ENCODE measurements at regions not wholly inside any gene's neighbourhood (a gene's known extent, or its start where the extent isn't known, plus 50 kb on each side); places are given as distances from the start of the nearest gene placed in this dataset.
"Not testable (repeated sequence)": the region's sequence is repeated elsewhere in the genome, so short reads cannot be mapped to it uniquely, and the experiment has no call there.

DNA sequence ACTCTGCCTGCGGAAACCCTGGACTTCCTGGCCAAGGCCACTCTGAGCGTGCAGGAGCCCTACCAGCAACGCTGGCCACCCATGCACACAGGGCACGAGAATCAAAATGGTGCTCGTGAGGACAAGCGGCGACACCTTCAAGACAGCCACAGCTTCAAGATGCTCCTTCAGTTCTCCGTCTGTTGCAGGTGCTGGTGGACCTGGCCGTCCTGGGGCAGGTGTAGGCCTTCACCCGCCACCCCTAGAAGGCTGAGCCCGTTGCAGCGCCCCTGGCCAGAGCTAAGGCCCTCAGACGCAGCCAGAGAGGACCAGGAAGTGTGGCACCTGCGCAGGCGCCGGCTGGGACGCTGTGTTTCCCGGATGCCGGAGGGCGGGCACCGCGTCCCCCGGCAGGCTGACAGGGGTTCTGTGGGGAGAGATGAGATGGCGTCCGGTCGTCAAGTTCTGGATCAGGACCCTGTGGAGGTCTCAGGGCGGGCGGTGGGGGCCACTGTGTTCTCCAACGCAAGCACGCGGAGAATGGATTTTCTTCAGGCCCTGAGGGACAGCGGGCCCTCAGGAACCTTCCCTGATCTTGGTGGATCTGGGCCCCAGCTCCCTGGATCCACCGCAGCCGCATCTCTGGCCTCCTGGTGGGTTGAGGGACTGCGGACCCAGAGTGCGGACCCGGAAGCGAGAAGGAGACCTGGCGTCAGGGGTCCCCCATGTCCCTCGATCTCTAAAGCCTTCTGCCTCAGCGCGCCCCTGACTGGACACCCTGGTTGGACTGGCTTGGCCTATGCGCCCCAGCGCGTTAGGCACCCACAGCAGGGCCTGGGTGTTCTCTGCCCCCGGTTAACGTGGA, 1770.8 kb upstream of the CDH9 start:
- no peak for DNase-seq (ENCODE audit: low spot score)
- H3K4me1 ChIP-seq = no peaks in the 10 kb centered on the region
- H3K36me3 ChIP-seq = no peaks in the 10 kb centered on the region
- TF ChIP-seq CTCF (IDR thresholded peaks at IDR 0.05) (no peak), EZH2 (IDR thresholded peaks at IDR 0.05) (no peak), EZH2phosphoT487 (IDR thresholded peaks at IDR 0.05) (no peak)
- H3K4me2 ChIP-seq = no peak overlapping the region
- no peaks in the 10 kb centered on the region for H3F3A ChIP-seq (ENCODE audit: low read depth)
- no peaks in the 10 kb centered on the region for H4K20me1 ChIP-seq (ENCODE audit: low read depth)
- no peak overlapping the region for H2AFZ ChIP-seq (replicated peaks)
- no peak overlapping the region for H3K4me3 ChIP-seq
- Mint-ChIP-seq H3K4me1 (no peaks in the 10 kb centered on the region), H3K27ac (no peak overlapping the region), H3K9me3 (peaks cover 7% of the 10 kb centered on the region), H3K4me3 (no peak overlapping the region), H3K27me3 (ENCODE audit: insufficient read depth, low read depth) (no peaks in the 10 kb centered on the region), H3K36me3 (no peaks in the 10 kb centered on the region)
- no peaks in the 10 kb centered on the region for H3K9me3 ChIP-seq (ENCODE audit: low read depth)
- H3K27me3 ChIP-seq = no peaks in the 10 kb centered on the region
- H3K79me2 ChIP-seq (ENCODE audit: low read depth) = no peaks in the 10 kb centered on the region
- no peak overlapping the region for H3K27ac ChIP-seq
- H3K9ac ChIP-seq = no peak overlapping the region

DNA sequence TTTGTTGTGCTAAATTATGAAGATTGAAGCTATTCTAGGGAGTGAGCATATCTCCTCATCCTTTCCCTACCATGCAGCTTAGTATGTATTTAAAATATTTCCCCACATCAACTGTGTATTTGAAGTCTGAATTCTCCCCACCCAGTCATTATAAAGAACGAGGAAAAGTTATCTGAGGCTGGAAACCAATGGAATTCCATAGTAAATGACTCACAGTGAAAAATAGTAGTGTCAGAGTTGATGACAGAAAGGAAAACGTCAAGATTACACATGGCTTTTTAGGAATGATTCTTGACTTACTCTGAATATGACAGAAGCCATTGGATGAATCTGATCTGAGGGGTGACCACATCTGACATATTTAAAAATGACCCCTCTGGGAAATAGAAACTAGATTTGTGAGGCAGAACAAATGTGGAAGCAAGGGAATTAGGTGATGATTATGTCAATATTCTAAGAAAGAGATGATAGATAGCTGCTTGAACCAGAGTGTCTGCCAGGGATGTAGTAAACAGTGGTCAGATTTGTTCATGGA, 1768.9 kb upstream of the CDH9 start:
- TF ChIP-seq CTCF (IDR thresholded peaks at IDR 0.05) = no peak
- no peak for TF ChIP-seq EZH2phosphoT487 (IDR thresholded peaks at IDR 0.05)
- no peak for TF ChIP-seq EZH2 (IDR thresholded peaks at IDR 0.05)
- no peaks in the 10 kb centered on the region for H3K27me3 Mint-ChIP-seq (ENCODE audit: insufficient read depth, low read depth)
- H3K4me3 ChIP-seq = no peak overlapping the region

GRCh38 chr5:28799035-28799434, 1760.6 kb upstream of the CDH9 start:
- H3K4me3 ChIP-seq; H3K79me2 ChIP-seq (ENCODE audit: low read depth); H3K9me3 Mint-ChIP-seq; H3K27ac ChIP-seq; H3K27me3 Mint-ChIP-seq (ENCODE audit: insufficient read depth, low read depth); H3K27ac Mint-ChIP-seq; H3F3A ChIP-seq (ENCODE audit: low read depth); H3K9ac ChIP-seq; H3K27me3 ChIP-seq; H3K4me3 Mint-ChIP-seq; H4K20me1 ChIP-seq (ENCODE audit: low read depth); H3K36me3 Mint-ChIP-seq; H3K4me1 Mint-ChIP-seq; DNase-seq (ENCODE audit: low spot score); H3K4me2 ChIP-seq; H3K4me1 ChIP-seq; H3K36me3 ChIP-seq; H3K9me3 ChIP-seq (ENCODE audit: low read depth); H2AFZ ChIP-seq (replicated peaks): not testable (repeated sequence)

More for the DNA sequence above, 1768.9 kb upstream of the CDH9 start:
- Histone ChIP-seq H2AFZ (replicated peaks) (no peak overlapping the region), H3K27me3 (no peaks in the 10 kb centered on the region), H3K36me3 (no peaks in the 10 kb centered on the region), H4K20me1 (ENCODE audit: low read depth) (no peaks in the 10 kb centered on the region), H3K4me2 (no peak overlapping the region), H3K4me1 (no peaks in the 10 kb centered on the region), H3K9ac (no peak overlapping the region), H3K79me2 (ENCODE audit: low read depth) (no peaks in the 10 kb centered on the region), H3F3A (ENCODE audit: low read depth) (no peaks in the 10 kb centered on the region), H3K9me3 (ENCODE audit: low read depth) (no peaks in the 10 kb centered on the region), H3K27ac (no peak overlapping the region)
- Mint-ChIP-seq H3K4me1 (no peaks in the 10 kb centered on the region), H3K9me3 (peaks cover 7% of the 10 kb centered on the region), H3K4me3 (no peak overlapping the region), H3K36me3 (no peaks in the 10 kb centered on the region), H3K27ac (no peak overlapping the region)
- DNase-seq (ENCODE audit: low spot score) = no peak

DNA sequence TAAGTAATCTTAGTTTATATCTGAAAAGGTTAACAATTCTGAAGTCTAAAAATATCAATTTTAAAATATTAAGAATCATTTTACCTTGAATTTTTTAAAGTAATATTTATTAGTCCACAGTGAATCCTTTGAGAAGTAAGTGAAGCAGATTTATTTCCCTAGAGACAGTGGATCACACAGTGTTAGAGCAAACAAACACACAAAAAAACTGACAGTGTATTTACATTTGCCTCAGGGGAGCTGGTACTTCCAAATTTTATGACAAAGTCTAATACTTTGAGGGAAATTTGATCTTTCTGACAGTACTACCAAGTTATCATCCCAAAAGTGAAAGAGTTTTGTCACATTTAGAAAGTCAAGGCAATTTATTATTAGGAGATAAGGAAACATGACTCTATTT, 1750.6 kb upstream of the CDH9 start:
- Histone ChIP-seq H3K4me3 (no peak overlapping the region), H3K4me2 (no peak overlapping the region), H3K9ac (no peak overlapping the region), H3F3A (ENCODE audit: low read depth) (no peaks in the 10 kb centered on the region), H3K4me1 (no peaks in the 10 kb centered on the region), H2AFZ (replicated peaks) (peak overlapping the region; percentile 20), H3K27ac (no peak overlapping the region), H3K79me2 (ENCODE audit: low read depth) (no peaks in the 10 kb centered on the region), H3K27me3 (no peaks in the 10 kb centered on the region), H4K20me1 (ENCODE audit: low read depth) (no peaks in the 10 kb centered on the region), H3K9me3 (ENCODE audit: low read depth) (no peaks in the 10 kb centered on the region), H3K36me3 (no peaks in the 10 kb centered on the region)
- Mint-ChIP-seq H3K27ac (no peak overlapping the region), H3K36me3 (no peaks in the 10 kb centered on the region), H3K27me3 (ENCODE audit: insufficient read depth, low read depth) (no peaks in the 10 kb centered on the region), H3K9me3 (no peaks in the 10 kb centered on the region), H3K4me3 (no peak overlapping the region), H3K4me1 (no peaks in the 10 kb centered on the region)
- DNase-seq (ENCODE audit: low spot score) = no peak
- TF ChIP-seq CTCF (IDR thresholded peaks at IDR 0.05) (no peak), EZH2phosphoT487 (IDR thresholded peaks at IDR 0.05) (no peak), EZH2 (IDR thresholded peaks at IDR 0.05) (no peak)
